Breast epithelium (tissue), 4 donors: ENCODE measurements at regions not wholly inside any gene's neighbourhood (a gene's known extent, or its start where the extent isn't known, plus 50 kb on each side); places are given as distances from the start of the nearest gene placed in this dataset.

Experiments
- DNase-seq, 2 donors: peaks; one replicate each; pipeline ENCODE4 v3.0.0-alpha.2; 2019; ENCODE audit warnings: low spot score in 2 of 2
- H3K27ac ChIP-seq, 2 donors: fragments of 200-600 bp; sonication (generic) in 1 of 2; one replicate each; pipeline ENCODE4 v1.5.1; 2016 to 2019; ENCODE audit warnings: mild to moderate bottlenecking in 1 of 2
- H3K27me3 ChIP-seq, 2 donors: fragments of 200-600 bp; sonication (generic) in 1 of 2; one replicate each; pipeline versions ENCODE4 v1.5.1 to v1.6.0; 2017 to 2019; ENCODE audit warnings: control low read depth in 1 of 2, mild to moderate bottlenecking in 1 of 2
- H3K36me3 ChIP-seq: fragments of 200-600 bp; one replicate; pipeline ENCODE4 v1.5.1; 2019
- H3K4me1 ChIP-seq, 2 donors: fragments of 200-600 bp; sonication (generic); one replicate each; pipeline ENCODE4 v1.5.1; 2016 to 2019; ENCODE audit warnings: control low read depth in 1 of 2
- H3K4me3 ChIP-seq, 3 donors: fragments of 200-600 bp; sonication (generic); 1 replicate in 2 of 3; 2 replicates in 1 of 3; pipeline ENCODE4 v1.5.1; 2016 to 2019; ENCODE audit warnings: mild to moderate bottlenecking in 3 of 3, moderate library complexity in 2 of 3
- H3K9me3 ChIP-seq, 2 donors: fragments of 200-600 bp; sonication (generic) in 1 of 2; one replicate each; pipeline ENCODE4 v1.5.1; 2016 to 2019; ENCODE audit warnings: control low read depth in 1 of 2
- POLR2A ChIP-seq: fragments of 450-650 bp; IDR thresholded peaks from one replicate; pipeline ENCODE4 v1.6.1; 2016; ENCODE audit warnings: antibody characterized with exemption, mild to moderate bottlenecking, moderate library complexity
- POLR2AphosphoS5 ChIP-seq, 3 donors: sonication (generic); formaldehyde crosslinking; IDR thresholded peaks; one replicate each; pipeline ENCODE4 v1.6.1; 2017; ENCODE audit warnings: antibody characterized with exemption in 3 of 3
- intact Hi-C: fragments of 100-400 bp; cut with DNase I; formaldehyde crosslinking; loops from one replicate; pipeline ENCODE4 v1.15.1; 2023; ENCODE audit warnings: low total_unique reads
- TF ChIP-seq, protein P1 (sequence below), 3 donors: fragments of 450-650 bp; IDR thresholded peaks; one replicate each; pipeline ENCODE4 v1.5.1; 2016 to 2017; ENCODE audit warnings: antibody characterized with exemption in 3 of 3, mild to moderate bottlenecking in 3 of 3, moderate library complexity in 3 of 3

- Histone ChIP-seq H3K36me3 (no peaks in the 10 kb centered on the region), H3K27me3 (peaks cover 0 to 52% of the 10 kb centered on the region in 2 donors), H3K27ac (peak overlapping the region; percentile 28 to 73), H3K4me1 (peaks cover 0 to 4% of the 10 kb centered on the region in 2 donors), H3K4me3 (no peak overlapping the region), H3K9me3 (no peaks in the 10 kb centered on the region)
- DNase-seq, result no peak
- intact Hi-C loops, result no loop called here
- no peak for TF ChIP-seq POLR2A
- TF ChIP-seq, protein P1, sequence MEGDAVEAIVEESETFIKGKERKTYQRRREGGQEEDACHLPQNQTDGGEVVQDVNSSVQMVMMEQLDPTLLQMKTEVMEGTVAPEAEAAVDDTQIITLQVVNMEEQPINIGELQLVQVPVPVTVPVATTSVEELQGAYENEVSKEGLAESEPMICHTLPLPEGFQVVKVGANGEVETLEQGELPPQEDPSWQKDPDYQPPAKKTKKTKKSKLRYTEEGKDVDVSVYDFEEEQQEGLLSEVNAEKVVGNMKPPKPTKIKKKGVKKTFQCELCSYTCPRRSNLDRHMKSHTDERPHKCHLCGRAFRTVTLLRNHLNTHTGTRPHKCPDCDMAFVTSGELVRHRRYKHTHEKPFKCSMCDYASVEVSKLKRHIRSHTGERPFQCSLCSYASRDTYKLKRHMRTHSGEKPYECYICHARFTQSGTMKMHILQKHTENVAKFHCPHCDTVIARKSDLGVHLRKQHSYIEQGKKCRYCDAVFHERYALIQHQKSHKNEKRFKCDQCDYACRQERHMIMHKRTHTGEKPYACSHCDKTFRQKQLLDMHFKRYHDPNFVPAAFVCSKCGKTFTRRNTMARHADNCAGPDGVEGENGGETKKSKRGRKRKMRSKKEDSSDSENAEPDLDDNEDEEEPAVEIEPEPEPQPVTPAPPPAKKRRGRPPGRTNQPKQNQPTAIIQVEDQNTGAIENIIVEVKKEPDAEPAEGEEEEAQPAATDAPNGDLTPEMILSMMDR (IDR thresholded peaks at IDR 0.05), result no peak
- no peak for TF ChIP-seq POLR2AphosphoS5 (IDR thresholded peaks at IDR 0.05)
Measured at GRCh38 chrX:13893826-13894225, 76.9 kb upstream of the GPM6B start.

DNA sequence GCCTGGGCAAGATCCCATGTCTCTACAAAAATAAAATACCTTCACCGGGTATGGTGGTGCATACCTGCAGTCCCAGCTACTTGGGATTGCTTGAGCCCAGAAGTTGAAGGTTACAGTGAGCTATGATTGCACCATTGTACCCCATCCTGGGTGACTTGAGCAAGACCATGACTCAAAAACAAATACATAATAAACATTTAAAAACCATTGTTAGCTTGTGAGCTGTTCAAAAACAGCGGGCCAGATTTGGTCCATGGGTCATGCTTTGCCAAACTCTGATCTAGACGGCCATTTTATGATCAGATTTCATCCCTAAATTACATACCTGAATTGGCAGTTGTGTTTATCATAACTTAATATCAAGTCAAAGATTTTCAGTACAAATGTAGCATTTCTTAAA, 76.0 kb upstream of the GPM6B start:
- peaks cover 0 to 59% of the 10 kb centered on the region in 2 donors for H3K27me3 ChIP-seq
- intact Hi-C loops, result no loop called here
- TF ChIP-seq, protein P1 (IDR thresholded peaks at IDR 0.05), result no peak
- no peak for TF ChIP-seq POLR2AphosphoS5 (IDR thresholded peaks at IDR 0.05)
- no peak for TF ChIP-seq POLR2A
- DNase-seq, result no peak
- H3K9me3 ChIP-seq, result no peaks in the 10 kb centered on the region
- no peak overlapping the region for H3K4me3 ChIP-seq
- H3K4me1 ChIP-seq, result no peaks in the 10 kb centered on the region
- H3K36me3 ChIP-seq, result no peaks in the 10 kb centered on the region
- peak overlapping the region; percentile 70 to 73 for H3K27ac ChIP-seq

- intact Hi-C loops, result no loop called here
- H3K4me3 ChIP-seq, result no peak overlapping the region
Measured at GRCh38 chrX:13891377-13892140, 74.7 kb upstream of the GPM6B start.

DNA sequence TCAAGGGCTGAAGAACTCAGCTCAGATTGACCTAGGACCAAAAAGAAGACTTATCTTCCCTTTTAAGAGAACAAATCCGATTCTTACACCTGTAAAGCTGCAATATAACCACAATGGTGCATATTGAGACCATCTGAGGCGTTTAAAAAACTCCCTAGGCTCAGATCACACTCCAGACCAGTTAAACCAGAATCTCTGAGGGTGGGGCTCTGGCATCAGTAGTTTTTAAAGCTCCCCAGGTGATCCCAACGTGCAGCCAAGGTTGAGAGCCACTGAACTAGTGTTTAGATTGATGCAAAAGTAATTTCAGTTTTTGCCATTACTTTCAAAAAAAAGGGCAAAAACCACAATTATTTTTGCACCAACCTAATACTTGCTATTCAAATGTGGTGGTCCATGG, 73.9 kb upstream of the GPM6B start:
- TF ChIP-seq POLR2A (no peak), POLR2AphosphoS5 (IDR thresholded peaks at IDR 0.05) (no peak)
- TF ChIP-seq, protein P1 (IDR thresholded peaks at IDR 0.05), result no peak
- Histone ChIP-seq H3K27ac (peak overlapping the region; percentile 49 to 73), H3K27me3 (peaks cover 0 to 61% of the 10 kb centered on the region in 2 donors), H3K4me3 (no peak overlapping the region), H3K4me1 (no peaks in the 10 kb centered on the region), H3K36me3 (no peaks in the 10 kb centered on the region), H3K9me3 (no peaks in the 10 kb centered on the region)
- intact Hi-C loops, result no loop called here
- DNase-seq, result no peak

More at GRCh38 chrX:13891377-13892140, 74.7 kb upstream of the GPM6B start:
- Histone ChIP-seq H3K36me3 (no peaks in the 10 kb centered on the region), H3K9me3 (no peaks in the 10 kb centered on the region), H3K4me1 (no peaks in the 10 kb centered on the region), H3K27me3 (peaks cover 0 to 60% of the 10 kb centered on the region in 2 donors), H3K27ac (peak overlapping the region; percentile 70 to 73)
- DNase-seq, result peak in 1 of 2 donors; percentile 57
- TF ChIP-seq POLR2A (no peak), POLR2AphosphoS5 (IDR thresholded peaks at IDR 0.05) (no peak)
- TF ChIP-seq, protein P1 (IDR thresholded peaks at IDR 0.05), result no peak

DNA sequence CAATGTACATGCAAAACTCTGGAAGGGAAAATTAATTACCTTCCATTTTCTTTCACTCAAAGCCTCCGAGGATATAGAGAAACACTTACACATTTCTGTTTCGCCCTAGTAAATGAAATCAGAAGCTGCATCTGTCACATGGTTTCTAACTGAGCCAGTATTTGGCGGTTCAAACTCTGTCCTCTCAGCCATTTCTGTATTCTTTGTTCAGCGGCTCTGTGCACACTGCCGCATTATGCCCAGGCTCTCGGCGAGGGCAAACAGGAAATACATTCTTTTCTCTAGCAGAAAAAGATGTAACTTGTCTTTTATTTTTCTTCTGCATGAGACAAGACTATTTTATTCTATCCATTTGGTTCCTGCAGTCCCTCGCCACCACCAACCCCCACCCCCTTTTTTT, 71.4 kb upstream of the GPM6B start:
- Histone ChIP-seq H3K27ac (peak overlapping the region; percentile 51 to 73), H3K9me3 (no peaks in the 10 kb centered on the region), H3K4me3 (no peak overlapping the region), H3K36me3 (no peaks in the 10 kb centered on the region), H3K27me3 (peaks cover 0 to 56% of the 10 kb centered on the region in 2 donors), H3K4me1 (no peaks in the 10 kb centered on the region)
- intact Hi-C loops, result loop anchor here (1.0 kb wide), 1 partner anchor 17 kb away; no protein-coding TSS in a partner anchor
- TF ChIP-seq POLR2AphosphoS5 (IDR thresholded peaks at IDR 0.05), result no peak
- no peak for TF ChIP-seq POLR2A
- TF ChIP-seq, protein P1 (IDR thresholded peaks at IDR 0.05), result no peak
- no peak for DNase-seq
